Peyer's patch (tissue), 4 donors: ENCODE measurements at regions not wholly inside any gene's neighbourhood (a gene's known extent, or its start where the extent isn't known, plus 50 kb on each side); places are given as distances from the start of the nearest gene placed in this dataset.

ENCODE experiments used
- DNase-seq, 3 donors: peaks; one replicate each; pipeline ENCODE4 v3.0.0-alpha.2; 2017 to 2019
- H3K27ac ChIP-seq, 4 donors: fragments of 200-600 bp; sonication (generic); one replicate each; pipeline ENCODE4 v1.5.1; 2016 to 2019
- H3K27me3 ChIP-seq, 2 donors: fragments of 200-600 bp; sonication (generic); one replicate each; pipeline ENCODE4 v1.5.1; 2019
- H3K36me3 ChIP-seq, 3 donors: fragments of 200-600 bp; sonication (generic); one replicate each; pipeline ENCODE4 v1.5.1; 2016 to 2019
- H3K4me1 ChIP-seq, 4 donors: fragments of 200-600 bp; sonication (generic); one replicate each; pipeline ENCODE4 v1.5.1; 2016 to 2019
- H3K4me3 ChIP-seq, 4 donors: fragments of 200-600 bp; sonication (generic); 1 replicate in 3 of 4; 2 replicates in 1 of 4; pipeline ENCODE4 v1.5.1; 2016 to 2019; ENCODE audit warnings: mild to moderate bottlenecking in 1 of 4
- H3K9me3 ChIP-seq, 4 donors: fragments of 200-600 bp; sonication (generic); one replicate each; pipeline ENCODE4 v1.5.1; 2016 to 2019; ENCODE audit warnings: mild to moderate bottlenecking in 1 of 4
- POLR2A ChIP-seq, 2 donors: fragments of 450-650 bp; IDR thresholded peaks; one replicate each; pipeline ENCODE4 v1.5.1; 2017; ENCODE audit warnings: antibody characterized with exemption in 2 of 2, mild to moderate bottlenecking in 2 of 2, moderate library complexity in 2 of 2
- TF ChIP-seq, protein P1 (sequence below), 6 experiments: fragments of 450-650 bp in 4 of 6; fragments of 200-600 bp in 2 of 6; sonication (generic) in 1 of 6; IDR thresholded peaks; one replicate each; pipeline ENCODE4 v1.5.1; 2017 to 2019; ENCODE audit warnings: antibody characterized with exemption in 6 of 6, mild to moderate bottlenecking in 3 of 6, moderate library complexity in 1 of 6

DNA sequence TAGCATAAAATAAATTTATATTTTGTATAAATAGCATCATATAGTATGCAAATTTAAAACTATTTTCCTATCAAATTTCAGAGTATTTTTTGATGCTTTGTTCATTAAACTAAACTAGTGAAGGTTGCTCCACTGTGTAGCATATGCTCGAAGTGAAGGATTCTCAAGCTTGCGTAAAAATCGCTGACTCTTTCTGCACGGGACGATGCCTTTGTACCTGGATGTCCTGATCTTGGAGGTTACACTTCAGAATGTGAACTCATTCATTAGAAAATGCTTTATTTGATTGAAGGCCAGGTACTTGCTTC is 305.0 kb downstream of the WDR72 start:
- H3K27ac ChIP-seq, result no peak overlapping the region
- H3K4me1 ChIP-seq, result no peaks in the 10 kb centered on the region

DNA sequence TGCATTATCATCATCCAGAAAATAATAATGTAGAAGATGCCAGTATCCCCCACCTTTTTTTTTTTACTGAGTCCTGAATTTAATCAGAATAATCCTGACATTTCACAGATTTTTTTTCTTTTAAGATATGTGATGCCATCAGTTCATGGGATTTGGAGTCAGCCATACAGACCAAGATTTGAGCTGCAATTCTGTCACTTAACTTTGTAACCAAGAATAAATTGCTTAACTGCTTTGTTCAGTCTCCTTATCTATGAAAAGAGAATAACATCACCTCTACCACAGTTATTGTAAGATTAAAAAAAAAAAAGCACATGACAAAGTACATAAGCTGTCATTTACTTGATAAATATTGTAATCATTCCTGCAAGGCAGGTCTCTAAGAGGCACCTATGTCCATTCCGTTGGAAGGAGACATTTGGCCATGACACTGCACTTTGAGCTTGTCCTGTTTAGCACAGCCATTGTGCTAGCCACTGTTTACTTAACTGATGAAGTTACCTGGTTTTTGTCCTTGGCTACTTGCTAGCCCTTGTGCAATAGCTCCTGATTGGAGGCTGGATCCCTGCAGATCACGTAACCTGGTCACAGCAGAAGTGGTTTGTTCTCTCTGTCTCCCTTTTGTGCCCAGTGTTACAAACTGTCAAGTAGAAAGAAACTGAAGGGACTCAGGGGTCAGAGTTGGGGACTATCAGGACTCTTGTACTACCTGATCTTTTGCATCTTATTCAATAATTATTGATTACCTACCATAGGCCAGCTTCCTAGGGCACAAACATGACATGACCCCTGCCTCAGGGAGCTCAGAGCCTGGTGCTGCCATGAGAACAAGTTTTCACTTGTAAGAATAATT is 306.0 kb downstream of the WDR72 start:
- no peak overlapping the region for H3K27ac ChIP-seq
- no peaks in the 10 kb centered on the region for H3K9me3 ChIP-seq
- TF ChIP-seq, protein P1, sequence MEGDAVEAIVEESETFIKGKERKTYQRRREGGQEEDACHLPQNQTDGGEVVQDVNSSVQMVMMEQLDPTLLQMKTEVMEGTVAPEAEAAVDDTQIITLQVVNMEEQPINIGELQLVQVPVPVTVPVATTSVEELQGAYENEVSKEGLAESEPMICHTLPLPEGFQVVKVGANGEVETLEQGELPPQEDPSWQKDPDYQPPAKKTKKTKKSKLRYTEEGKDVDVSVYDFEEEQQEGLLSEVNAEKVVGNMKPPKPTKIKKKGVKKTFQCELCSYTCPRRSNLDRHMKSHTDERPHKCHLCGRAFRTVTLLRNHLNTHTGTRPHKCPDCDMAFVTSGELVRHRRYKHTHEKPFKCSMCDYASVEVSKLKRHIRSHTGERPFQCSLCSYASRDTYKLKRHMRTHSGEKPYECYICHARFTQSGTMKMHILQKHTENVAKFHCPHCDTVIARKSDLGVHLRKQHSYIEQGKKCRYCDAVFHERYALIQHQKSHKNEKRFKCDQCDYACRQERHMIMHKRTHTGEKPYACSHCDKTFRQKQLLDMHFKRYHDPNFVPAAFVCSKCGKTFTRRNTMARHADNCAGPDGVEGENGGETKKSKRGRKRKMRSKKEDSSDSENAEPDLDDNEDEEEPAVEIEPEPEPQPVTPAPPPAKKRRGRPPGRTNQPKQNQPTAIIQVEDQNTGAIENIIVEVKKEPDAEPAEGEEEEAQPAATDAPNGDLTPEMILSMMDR (IDR thresholded peaks at IDR 0.05), result no peak
- TF ChIP-seq POLR2A (IDR thresholded peaks at IDR 0.05), result no peak
- no peaks in the 10 kb centered on the region for H3K36me3 ChIP-seq
- no peaks in the 10 kb centered on the region for H3K27me3 ChIP-seq
- DNase-seq, result peak in 1 of 3 donors; percentile 55
- H3K4me1 ChIP-seq, result no peaks in the 10 kb centered on the region
- H3K4me3 ChIP-seq, result no peak overlapping the region

More for the DNA sequence above, 305.0 kb downstream of the WDR72 start:
- Histone ChIP-seq H3K9me3 (no peaks in the 10 kb centered on the region), H3K4me3 (no peak overlapping the region), H3K27me3 (no peaks in the 10 kb centered on the region), H3K36me3 (no peaks in the 10 kb centered on the region)
- DNase-seq, result no peak
- TF ChIP-seq, protein P1 (IDR thresholded peaks at IDR 0.05), result no peak
- TF ChIP-seq POLR2A (IDR thresholded peaks at IDR 0.05), result no peak

DNA sequence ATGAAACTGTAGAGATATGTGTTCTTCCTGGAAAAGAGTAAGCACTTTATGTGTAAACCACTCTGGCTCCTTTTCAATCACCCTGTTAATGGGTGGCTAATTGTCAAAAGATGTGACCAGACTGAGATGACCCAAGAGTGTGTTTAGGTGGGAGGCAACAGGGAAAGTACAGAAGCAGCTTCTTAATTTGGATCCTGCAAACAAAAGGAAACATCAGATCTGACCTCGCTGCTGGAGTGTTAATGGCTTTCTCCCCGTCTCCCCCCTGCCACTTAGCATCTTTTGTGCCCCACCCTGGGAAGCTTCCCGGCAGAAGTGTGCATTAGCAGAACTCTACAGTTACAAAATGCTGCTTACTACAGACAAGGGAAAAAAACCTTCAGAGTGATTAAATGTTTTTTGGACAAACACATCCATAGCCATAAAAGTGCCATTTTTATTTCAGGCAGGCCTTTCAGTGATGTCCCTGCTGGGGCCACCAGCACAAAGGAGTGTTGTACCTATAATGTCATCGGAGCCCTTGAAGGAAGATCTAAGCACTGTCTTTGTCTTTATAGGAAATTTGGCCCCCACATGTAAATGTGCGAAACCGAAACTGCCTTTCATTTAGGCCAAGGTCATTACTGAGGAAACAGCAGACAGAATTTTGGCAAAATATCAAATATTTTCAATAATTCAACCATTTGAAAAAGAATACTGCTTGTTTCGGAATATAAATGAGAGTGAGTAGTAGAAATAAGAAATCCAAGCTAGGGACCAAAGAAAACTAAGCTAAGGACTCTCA is 311.0 kb downstream of the WDR72 start:
- H3K36me3 ChIP-seq, result no peaks in the 10 kb centered on the region
- DNase-seq, result no peak
- H3K9me3 ChIP-seq, result no peaks in the 10 kb centered on the region
- H3K4me1 ChIP-seq, result no peaks in the 10 kb centered on the region
- H3K4me3 ChIP-seq, result no peak overlapping the region
- no peak overlapping the region for H3K27ac ChIP-seq
- no peaks in the 10 kb centered on the region for H3K27me3 ChIP-seq
- TF ChIP-seq POLR2A (IDR thresholded peaks at IDR 0.05), result no peak
- TF ChIP-seq, protein P1 (IDR thresholded peaks at IDR 0.05), result no peak

DNA sequence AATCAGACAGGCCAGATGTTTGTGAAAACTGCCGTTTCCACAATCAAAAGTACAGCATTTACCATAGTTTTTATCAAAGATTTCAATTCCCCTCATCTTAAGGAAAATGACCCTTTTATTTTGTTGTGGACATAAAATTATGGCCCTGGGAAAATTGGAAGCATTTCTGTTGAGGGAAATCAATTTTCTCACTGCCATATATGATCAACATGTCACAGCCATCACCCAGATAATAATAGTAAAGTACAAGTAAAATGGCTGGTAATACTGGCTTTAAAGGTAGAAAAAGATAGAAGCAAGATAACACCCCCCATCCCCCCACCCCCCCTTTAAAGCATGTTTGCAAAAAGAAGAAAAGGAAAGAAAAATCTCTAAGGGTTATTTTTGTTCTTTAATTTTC is 311.7 kb downstream of the WDR72 start:
- H3K27me3 ChIP-seq, result no peaks in the 10 kb centered on the region
- no peaks in the 10 kb centered on the region for H3K9me3 ChIP-seq
- no peaks in the 10 kb centered on the region for H3K4me1 ChIP-seq
- no peak overlapping the region for H3K27ac ChIP-seq
- no peak for TF ChIP-seq POLR2A (IDR thresholded peaks at IDR 0.05)
- TF ChIP-seq, protein P1 (IDR thresholded peaks at IDR 0.05), result no peak
- no peak overlapping the region for H3K4me3 ChIP-seq
- H3K36me3 ChIP-seq, result no peaks in the 10 kb centered on the region
- no peak for DNase-seq

DNA sequence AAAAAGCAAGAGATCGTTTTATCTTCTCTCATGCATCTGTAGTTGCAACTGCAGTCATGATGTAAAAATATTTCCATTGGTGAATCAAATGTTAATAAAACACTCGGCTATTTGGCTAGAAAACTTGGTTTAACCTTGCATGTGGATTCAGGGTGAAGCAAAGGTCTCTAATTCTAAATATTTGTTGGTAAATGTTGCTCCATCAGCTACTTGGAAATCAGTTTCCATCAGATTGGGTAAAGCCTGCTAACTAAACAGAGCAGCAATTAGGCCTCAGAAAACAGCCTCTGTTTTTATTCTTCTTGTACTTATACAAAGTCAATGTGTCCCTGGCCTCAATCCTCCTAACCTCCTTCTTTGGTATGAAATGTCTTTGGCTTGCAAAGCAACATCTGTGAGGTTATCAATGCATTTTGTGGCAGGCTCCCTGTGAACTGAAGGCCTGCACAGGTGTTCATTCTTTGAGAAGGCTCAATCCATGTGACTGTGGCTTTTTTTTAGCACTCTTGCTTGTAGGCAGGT is 312.3 kb downstream of the WDR72 start:
- no peak overlapping the region for H3K4me3 ChIP-seq
- DNase-seq, result no peak
- no peaks in the 10 kb centered on the region for H3K36me3 ChIP-seq
- H3K4me1 ChIP-seq, result no peaks in the 10 kb centered on the region
- no peaks in the 10 kb centered on the region for H3K9me3 ChIP-seq
- no peak overlapping the region for H3K27ac ChIP-seq
- H3K27me3 ChIP-seq, result no peaks in the 10 kb centered on the region
- TF ChIP-seq, protein P1 (IDR thresholded peaks at IDR 0.05), result no peak
